HG02571 (cell line): ENCODE measurements at regions not wholly inside any gene's neighbourhood (a gene's known extent, or its start where the extent isn't known, plus 50 kb on each side); places are given as distances from the start of the nearest gene placed in this dataset.

Experiments
- ATAC-seq: cut with Tn5 transposase; IDR thresholded peaks from one replicate; pipeline ENCODE4 v1.9.1; 2021; ENCODE audit warnings: mild to moderate bottlenecking, moderate library complexity; ENCODE audit not compliant: unreplicated experiment

DNA sequence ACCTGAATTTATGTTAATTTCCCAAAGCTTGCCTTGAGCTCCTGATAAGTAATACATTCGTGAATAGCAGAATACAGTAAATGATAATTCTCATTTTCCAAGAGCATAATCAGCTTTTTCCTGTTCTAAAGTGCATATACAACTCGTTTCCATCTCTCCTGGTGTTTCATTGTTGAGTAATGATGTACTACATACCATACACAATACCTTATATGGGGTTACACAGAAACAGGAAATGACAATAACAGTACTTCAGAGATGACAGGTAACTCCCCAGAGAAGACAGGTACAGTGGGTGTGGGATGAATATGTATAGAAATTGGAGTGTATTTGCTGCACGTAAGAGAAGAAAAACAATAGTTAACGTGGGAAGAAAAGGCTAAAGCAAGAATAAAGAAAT is 287.1 kb downstream of the TENT4A start:
- ATAC-seq, result no peak

DNA sequence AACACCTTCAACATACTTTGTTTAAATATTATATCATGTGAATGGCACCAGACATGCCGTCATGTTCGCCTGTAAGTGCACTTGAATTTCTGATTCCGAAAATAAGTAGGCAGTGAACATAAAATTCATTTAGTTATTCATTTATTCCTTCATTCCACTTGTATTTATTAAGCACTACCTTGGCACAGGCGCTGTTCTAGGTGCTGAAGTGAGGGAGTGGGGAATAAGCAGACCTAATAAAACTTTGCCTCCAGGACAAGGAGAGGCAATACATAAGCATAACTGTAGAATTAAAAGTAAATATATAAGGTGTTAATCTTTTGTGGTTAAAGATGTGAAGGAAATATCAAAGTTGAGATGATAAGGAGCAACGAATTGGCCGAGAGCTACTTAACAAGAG is 297.4 kb downstream of the TENT4A start:
- no peak for ATAC-seq

DNA sequence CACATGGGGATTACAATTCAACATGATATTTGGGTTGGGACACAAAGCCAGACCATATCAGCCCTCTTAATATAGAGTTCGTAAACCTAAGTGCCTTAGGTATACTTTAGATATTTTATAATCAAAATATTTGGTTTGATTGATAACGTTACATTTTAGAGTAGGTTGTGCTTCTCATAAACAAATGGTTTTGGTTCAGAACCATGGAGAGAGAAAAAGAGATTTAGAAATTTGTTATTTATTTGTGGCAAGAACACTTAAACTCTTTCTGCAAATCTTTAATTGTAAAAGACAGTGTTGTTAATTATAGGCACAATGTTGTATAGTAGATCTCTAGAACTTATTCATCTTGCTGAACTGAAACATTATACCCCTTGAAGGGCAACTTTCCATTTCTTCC is 298.8 kb downstream of the TENT4A start:
- ATAC-seq, result no peak

DNA sequence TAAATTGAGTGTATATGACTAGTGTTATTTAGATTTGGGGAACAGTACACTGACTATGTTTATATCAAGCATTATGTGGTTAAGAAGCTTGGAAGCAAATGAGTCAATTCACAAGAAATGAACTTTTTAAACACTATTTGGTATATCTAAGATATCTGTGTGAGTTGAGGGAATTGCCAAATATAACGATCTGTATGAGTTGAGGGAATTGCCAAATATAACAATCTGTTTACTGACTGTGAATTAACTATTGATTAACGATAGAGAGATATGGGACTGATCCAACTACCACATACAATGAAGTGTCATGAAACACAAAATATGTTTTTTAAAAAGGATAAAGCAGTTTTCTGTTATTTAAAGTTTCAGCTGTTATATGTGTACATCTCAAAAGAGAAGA is 301.4 kb downstream of the TENT4A start:
- no peak for ATAC-seq

DNA sequence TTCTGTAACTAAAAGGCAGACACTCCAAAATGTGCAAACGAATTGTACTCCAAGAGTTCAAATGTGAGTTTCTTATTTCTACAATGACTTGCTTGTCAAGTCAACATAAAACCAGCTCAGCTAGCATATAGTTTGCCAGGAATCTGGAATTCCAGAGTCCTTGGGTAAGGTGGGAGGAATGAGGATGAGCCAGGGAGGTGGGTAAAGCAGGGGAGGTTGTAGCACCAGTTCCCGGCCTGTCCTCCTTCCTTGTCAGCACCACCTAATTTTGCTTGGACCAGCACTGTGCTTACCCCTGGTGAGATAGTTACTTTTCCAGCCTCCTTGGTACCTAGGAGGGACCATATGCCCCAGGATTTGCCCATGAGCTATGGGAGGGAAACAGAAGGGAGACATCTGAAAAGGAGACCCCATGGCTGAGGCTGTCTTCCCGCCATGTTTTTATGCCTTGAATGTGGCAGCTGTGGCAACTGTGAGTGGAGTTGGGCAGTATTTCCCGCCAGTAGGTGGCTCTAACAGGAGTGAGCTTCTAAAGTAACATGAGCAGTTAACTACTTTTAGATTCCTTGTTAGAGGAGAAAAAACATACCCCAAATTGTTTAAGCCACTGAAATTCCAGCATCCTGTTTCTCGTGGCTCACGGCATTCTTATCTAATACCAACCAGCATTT is 302.5 kb downstream of the TENT4A start:
- ATAC-seq, result no peak

DNA sequence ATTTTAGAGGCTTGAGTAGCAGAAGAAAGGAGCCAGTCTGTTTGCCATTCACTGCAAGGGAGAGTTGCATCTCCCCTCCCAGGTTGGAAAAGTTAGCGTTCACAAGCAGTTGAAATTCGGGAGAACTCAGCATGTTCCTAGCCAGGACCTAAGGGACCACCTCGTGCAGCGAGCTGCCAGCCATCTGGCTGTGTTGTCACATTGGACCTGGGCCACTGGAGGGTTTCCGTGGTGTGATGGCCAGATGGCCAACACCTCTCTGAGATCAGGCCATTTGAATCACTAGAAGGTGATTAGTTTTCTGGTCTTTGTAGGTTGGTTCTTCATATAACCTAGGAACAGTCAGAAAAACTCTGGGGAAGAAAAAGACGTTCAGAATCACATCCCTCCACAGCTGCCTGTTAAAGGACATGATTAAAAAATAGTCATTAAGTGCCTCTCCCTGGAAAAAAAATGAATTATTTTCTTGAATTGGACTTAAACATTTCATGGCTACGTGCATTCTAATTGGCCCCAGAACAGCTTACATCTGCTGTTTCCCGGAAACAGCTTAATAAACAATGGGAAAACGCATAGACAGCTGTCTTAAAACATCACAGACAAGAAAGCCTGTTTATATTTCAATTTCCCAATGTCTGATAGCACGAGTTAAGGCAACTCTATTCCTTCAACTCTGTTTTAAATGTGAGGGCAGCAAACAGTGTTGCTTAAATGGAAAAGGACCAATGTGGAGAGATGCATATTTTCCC is 303.9 kb downstream of the TENT4A start:
- ATAC-seq, result no peak

DNA sequence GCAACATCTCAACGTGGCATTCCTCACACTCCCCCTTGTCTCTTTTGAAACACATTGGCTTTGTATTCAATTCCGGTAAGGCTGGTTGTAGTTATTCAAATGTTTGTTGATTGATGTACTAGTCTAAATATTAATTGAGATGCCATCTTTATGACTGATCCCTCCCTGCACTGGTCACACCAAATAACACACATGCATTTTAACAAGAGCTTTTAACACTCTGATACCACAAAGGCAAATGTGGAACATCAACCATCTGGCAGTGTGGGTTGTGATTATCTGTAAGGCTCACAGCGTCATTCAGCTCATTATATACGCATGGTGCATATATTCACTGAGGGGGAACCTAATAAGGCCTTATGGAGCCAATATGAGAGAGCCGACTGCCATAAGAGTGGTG is 305.0 kb downstream of the TENT4A start:
- ATAC-seq, result no peak

DNA sequence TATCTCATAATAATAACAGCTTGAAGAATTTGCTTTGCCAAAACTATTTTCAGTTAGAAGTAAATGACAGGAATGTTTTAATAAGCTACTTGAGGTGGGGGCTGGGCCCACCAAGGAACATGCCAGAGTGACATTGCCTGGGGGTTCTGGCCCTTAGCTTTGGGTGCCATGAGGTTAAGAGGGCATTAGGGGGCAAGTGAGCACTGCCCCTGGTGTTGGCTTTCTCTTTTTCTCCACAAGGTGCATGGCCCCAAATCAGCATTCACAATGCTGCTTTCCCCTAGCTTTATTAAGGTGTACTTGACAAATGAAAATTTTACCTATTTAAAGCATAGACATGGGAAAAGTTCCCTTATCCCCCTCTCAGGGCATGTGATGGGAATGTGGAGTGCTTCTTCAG is 305.4 kb downstream of the TENT4A start:
- ATAC-seq, result no peak

DNA sequence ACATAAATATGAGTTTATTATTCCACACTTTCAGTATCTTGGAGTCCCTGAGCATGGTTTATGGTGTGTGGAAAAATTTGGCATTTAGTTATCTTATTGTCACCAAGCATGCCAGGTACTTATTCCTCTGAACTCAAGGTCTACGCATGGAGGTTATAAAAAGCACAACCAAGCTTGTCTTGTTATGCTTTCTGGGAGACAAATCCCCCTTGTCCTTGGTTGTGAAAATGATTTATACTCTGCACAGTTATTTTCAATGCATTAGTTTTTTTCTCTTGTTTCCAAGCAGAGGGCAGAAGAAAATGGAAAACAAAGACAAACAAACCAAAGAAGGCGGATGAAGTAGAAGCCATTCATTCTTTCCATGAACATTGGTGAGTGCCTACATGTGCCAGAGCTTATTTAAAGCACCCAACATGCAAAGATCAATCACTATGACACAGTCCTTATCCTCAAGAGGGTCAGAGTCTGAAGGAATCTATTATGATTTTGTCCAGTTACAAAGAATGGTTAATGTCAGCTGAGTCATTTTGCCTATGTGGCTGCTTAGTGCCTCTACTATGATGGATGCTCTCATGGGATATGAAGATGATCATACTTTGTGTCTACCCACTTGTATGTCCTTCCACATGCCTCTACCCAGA is 323.1 kb downstream of the TENT4A start:
- no peak for ATAC-seq

DNA sequence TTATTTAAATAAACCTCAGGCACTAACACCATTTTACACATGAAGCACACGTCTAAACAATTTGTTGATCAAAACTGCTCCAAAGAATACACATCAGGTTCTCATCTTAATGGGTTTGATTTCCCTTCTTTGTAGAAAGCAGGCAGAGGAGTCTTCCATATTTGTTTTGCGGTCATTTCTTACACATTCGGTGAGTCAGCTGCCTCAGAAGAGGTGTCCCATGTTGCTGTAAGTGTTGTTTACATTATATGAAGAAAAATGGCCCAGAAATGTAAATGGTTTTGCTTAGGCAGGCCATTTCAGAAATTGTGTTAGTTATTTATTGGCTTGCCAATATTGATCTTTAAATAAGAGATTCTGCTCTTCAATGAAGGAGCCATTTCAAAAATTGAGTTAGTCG is 325.8 kb downstream of the TENT4A start:
- ATAC-seq, result no peak

DNA sequence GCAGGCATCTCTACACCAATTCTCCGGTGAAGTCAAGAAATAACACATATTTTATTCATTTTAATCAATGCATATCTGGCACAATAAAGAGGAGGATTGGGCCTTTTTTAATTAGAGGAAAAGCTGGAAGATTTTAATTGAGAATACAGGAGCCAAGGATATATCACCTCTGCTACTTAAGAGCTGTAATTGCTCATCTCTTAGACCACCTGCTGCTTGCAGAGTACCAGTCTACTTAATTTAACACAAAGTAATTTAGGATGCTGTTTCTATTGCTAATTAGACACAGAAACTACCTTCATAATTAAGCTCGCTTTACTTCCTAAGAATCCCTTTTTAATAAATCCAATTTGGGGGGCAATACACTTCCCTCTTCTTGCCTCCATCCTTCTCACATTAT is 326.9 kb downstream of the TENT4A start:
- ATAC-seq, result no peak

DNA sequence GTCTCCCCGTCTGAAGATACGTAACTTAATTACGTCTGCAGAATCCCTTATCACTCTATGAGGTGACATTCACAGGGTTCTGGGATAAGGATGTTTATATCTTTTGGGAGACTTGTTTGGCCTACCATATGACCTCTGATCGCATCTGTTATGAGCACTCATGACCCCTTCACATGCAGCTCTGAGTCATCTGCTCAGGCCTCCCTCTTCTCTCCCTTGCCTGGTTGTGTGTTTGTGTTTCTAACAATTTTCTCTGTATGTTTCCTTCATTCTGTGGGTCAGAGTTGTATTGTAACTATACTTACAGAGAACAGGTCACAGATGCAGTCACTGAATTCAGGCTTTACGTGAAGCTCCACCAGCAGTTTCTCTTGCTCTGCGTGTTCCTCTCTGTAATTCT is 330.6 kb downstream of the TENT4A start:
- ATAC-seq, result no peak

DNA sequence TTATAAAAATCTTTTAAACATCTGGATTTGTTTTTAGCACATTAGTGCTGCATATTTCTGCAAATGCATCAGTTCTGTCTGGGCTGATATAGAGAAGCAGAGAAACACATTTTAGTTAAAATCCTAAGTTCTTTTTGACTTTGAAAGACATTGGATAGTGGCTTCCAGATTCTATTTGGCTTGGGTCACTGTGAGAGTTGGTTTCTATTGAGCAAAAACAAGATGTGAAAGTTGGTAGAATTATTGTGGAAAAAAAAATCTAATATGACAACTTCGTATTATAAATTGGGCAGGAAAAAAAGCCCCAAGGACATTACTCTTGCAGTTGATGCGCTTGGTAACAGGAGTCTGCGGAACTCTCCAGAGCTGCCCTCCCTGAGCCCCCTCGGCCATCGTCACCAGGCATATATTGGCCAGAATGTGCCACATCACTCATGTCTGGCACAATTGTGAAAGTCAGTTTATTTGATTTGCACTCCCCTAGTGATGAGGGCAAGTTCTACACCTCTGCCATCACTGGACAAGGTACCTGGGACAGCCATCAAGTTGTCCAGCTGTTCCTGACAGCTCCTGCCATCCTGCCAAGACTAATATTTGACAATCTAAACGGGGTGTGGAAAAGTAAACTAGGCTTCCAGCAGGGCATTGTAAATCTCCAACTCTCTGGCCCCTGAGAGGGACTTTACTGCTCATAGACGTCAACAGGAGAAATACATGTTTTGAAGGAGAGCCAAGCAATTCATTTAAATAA is 334.5 kb downstream of the TENT4A start:
- ATAC-seq, result no peak

DNA sequence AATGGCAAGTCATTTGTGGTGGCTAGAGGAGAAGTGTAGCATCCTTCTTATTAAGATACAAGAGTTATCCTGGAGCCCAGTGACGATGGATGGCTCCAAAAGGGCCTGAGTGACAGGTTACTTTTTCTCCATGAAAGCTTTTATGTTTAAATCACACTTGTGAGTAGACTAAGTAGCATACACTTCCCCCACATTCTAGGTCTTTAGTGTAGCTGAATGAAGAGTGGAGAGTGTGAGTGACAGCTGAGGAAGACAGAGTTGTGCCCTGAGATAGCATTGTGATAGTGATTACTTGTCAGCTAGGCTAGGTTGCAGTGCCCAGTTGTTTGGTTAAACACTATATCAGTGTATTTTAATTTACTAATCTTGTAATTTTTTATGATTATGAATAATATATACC is 337.8 kb downstream of the TENT4A start:
- no peak for ATAC-seq

DNA sequence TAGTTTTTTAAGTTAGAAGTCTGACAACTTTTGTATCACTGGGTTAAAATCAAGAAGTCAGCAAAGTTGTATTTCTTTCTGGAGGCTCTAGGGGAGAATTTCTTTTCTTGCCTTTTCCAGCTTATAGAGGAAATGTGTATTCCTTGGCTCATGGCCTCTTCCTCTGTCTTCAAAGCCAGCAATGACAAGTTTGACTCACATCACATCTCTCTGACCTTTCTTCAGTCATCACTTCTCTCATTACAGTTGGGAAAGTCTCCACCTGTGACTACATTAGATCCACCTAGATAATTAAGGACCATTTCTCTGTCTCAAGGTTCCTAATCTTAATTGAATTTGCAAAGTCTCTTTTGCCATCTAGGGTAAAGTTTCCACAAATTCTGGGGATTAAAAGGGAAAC is 339.9 kb downstream of the TENT4A start:
- no peak for ATAC-seq

DNA sequence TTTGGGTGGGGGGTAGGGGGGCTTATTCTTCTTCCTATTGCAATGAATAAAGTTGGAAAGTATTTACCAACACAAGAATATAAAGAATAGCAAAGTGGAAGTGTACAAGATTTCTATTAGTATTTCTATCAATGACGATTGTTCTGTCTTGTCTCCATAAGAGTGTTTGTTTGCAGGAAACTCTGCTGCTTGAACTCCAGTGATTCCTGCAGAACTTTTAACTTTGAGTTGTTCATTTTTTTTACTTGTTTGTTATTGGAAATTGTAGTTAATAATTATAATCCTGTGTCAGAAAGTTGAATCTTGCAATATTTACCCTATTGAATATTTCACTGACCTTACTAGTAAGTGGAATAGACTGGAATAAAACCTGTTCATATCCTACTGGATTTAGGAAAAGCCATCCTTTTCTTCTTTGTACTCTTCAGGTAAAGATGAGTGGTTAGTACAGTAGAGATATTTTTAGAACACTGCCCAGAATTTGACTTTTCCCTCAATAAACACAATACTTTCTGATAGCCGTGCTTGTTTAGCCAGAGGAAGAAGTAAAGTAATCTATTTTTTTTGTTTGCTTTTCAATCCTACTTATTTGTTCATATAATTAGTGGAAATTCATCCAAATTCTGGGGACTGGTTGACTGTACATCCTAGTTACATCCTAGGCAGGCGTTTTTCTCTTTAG is 340.4 kb downstream of the TENT4A start:
- ATAC-seq, result no peak

DNA sequence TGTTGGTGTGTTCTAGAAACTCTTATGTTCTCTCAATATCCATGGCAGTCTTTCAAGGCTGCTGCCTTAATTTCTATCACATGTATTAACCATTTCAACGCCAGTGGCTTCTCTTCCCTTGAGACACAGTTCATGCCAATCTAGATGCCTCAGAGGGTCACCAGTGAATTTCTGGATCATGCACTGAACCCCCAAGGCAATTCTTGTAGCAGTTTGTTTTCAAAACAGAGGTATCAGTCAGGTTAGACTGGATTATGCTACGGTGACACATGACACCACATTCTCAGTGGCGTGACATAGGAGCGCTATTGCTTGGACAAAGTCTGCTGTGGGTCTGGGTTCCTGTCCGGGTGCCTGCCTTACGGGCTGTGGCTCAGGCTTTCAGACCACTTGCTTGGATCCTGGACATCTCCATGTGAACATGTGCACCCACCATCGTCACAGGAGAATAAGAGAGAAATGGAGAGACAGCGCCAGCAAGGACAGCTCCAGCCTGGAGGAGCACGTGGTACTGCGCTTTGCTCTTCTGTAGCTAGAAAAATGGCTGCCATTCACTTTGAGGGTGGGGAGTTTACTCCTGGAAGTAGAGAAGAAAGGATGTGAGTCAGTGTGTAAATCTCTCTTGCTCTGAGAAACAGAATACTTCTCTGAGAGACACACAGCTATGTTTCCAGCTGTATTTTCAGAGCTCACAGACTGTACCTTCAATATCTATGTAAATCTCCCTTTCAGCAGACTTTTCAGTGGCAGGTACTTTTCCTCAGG is 329.3 kb upstream of the ADCY2 start:
- ATAC-seq, result no peak

DNA sequence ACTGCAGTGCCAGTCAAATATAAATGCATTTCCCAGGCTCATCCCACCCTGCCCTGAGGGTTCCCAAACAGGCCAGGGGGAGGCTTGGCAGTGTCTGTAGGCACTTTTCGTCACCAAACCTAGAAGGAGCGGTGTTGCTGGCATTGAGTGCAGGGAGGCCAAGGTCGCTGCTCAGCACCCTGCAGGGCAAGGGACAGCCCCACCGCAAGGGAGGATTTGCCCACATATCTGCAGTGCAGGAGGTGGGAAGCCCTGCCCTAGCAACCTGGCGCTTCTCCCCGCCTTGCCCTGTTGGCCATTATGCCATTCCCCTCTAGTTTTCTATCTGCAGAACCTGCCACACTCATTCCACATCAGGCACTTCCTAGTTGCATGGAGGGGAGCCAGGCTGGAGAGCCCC is 327.8 kb upstream of the ADCY2 start:
- ATAC-seq, result no peak

DNA sequence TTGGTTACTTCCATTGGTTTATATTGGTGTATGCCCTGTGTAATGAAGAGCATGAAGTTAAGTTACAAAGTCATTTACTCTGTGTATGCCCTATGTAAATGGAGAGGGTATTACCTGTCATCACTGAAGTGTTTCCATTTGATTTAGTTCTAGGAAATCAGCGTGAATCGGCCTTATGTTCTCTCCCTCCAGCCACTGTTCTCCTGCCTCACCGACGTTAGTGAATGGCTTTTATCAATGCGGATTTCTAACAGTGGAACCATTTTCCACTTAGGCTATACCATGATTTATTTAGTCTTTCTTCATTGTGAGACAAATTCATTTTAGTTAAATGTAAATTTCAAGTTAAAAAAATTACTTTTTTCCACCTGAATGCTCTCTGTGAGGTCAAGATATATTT is 327.0 kb upstream of the ADCY2 start:
- ATAC-seq, result no peak

DNA sequence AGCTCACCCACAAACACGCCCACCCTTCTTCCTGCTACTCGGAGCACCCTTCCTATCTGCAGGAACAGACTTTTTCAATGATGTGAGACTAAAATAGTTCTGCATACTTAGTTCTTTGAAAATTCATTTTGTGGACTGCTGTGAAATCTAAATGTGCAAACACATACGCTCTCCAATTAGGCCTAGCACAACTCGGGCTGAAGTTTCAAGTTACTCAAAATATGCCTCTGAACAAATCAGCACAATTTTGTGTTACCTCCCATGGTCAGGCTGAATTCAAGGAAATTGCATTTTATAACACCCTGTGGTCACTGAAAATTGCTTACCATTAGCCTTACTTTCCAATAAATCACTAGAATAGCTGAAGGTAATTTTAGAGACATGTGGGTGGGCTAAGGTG is 323.8 kb upstream of the ADCY2 start:
- no peak for ATAC-seq
